ENCODE measurements at regions not wholly inside any gene's neighbourhood (a gene's known extent, or its start where the extent isn't known, plus 50 kb on each side); places are given as distances from the start of the nearest gene placed in this dataset.
A peak's percentile ranks its signal among the peaks of the same experiment; 100 is the strongest.

GRCh38 chr13:37383856-37384370, 214.7 kb downstream of the POSTN start:
- Histone ChIP-seq H3K4me3 (ENCODE audit: low read length) (no peak overlapping the region), H3K4me2 (ENCODE audit: low read length) (no peak overlapping the region), H3K36me3 (ENCODE audit: insufficient read depth, low read length) (no peaks in the 10 kb centered on the region), H3K9ac (ENCODE audit: low read depth, low read length) (no peak overlapping the region), H3K27me3 (ENCODE audit: control insufficient read depth, insufficient read depth, low read length) (no peaks in the 10 kb centered on the region), H3K9me3 (replicated peaks; ENCODE audit: low read length) (no peaks in the 10 kb centered on the region), H3K4me1 (ENCODE audit: control insufficient read depth, insufficient read depth, low read length) (peaks cover 22% of the 10 kb centered on the region)

- Histone ChIP-seq H3K27me3 (ENCODE audit: control insufficient read depth, insufficient read depth, low read length) (no peaks in the 10 kb centered on the region), H3K9me3 (replicated peaks; ENCODE audit: low read length) (no peaks in the 10 kb centered on the region), H3K4me3 (ENCODE audit: low read length) (no peak overlapping the region), H3K4me2 (ENCODE audit: low read length) (no peak overlapping the region), H3K36me3 (ENCODE audit: insufficient read depth, low read length) (no peaks in the 10 kb centered on the region), H3K4me1 (ENCODE audit: control insufficient read depth, insufficient read depth, low read length) (peaks cover 22% of the 10 kb centered on the region), H3K9ac (ENCODE audit: low read depth, low read length) (no peak overlapping the region)
Measured at GRCh38 chr13:37383046-37383445, 215.5 kb downstream of the POSTN start.

GRCh38 chr13:37382146-37382545, 216.4 kb downstream of the POSTN start:
- H3K27me3 ChIP-seq (ENCODE audit: control insufficient read depth, insufficient read depth, low read length), result no peaks in the 10 kb centered on the region
- H3K9ac ChIP-seq (ENCODE audit: low read depth, low read length), result no peak overlapping the region
- H3K9me3 ChIP-seq (replicated peaks; ENCODE audit: low read length), result no peaks in the 10 kb centered on the region
- H3K36me3 ChIP-seq (ENCODE audit: insufficient read depth, low read length), result no peaks in the 10 kb centered on the region
- no peak overlapping the region for H3K4me2 ChIP-seq (ENCODE audit: low read length)
- peaks cover 22% of the 10 kb centered on the region for H3K4me1 ChIP-seq (ENCODE audit: control insufficient read depth, insufficient read depth, low read length)
- no peak overlapping the region for H3K4me3 ChIP-seq (ENCODE audit: low read length)

- H3K9me3 ChIP-seq (replicated peaks; ENCODE audit: low read length), result no peaks in the 10 kb centered on the region
- H3K36me3 ChIP-seq (ENCODE audit: insufficient read depth, low read length), result no peaks in the 10 kb centered on the region
- H3K4me1 ChIP-seq (ENCODE audit: control insufficient read depth, insufficient read depth, low read length), result peaks cover 18% of the 10 kb centered on the region
- H3K9ac ChIP-seq (ENCODE audit: low read depth, low read length), result no peak overlapping the region
- H3K4me2 ChIP-seq (ENCODE audit: low read length), result no peak overlapping the region
- no peaks in the 10 kb centered on the region for H3K27me3 ChIP-seq (ENCODE audit: control insufficient read depth, insufficient read depth, low read length)
- H3K4me3 ChIP-seq (ENCODE audit: low read length), result no peak overlapping the region
Measured at GRCh38 chr13:37381502-37381901, 217.1 kb downstream of the POSTN start.

- H3K27me3 ChIP-seq (ENCODE audit: control insufficient read depth, insufficient read depth, low read length), result no peaks in the 10 kb centered on the region
- peaks cover 16% of the 10 kb centered on the region for H3K4me1 ChIP-seq (ENCODE audit: control insufficient read depth, insufficient read depth, low read length)
- no peaks in the 10 kb centered on the region for H3K9me3 ChIP-seq (replicated peaks; ENCODE audit: low read length)
- H3K9ac ChIP-seq (ENCODE audit: low read depth, low read length), result no peak overlapping the region
- H3K4me2 ChIP-seq (ENCODE audit: low read length), result no peak overlapping the region
- H3K4me3 ChIP-seq (ENCODE audit: low read length), result no peak overlapping the region
- no peaks in the 10 kb centered on the region for H3K36me3 ChIP-seq (ENCODE audit: insufficient read depth, low read length)
Measured at GRCh38 chr13:37379841-37380240, 218.7 kb downstream of the POSTN start.

- Histone ChIP-seq H3K27me3 (ENCODE audit: control insufficient read depth, insufficient read depth, low read length) (no peaks in the 10 kb centered on the region), H3K4me2 (ENCODE audit: low read length) (no peak overlapping the region), H3K36me3 (ENCODE audit: insufficient read depth, low read length) (no peaks in the 10 kb centered on the region), H3K9ac (ENCODE audit: low read depth, low read length) (no peak overlapping the region), H3K4me1 (ENCODE audit: control insufficient read depth, insufficient read depth, low read length) (peaks cover 4% of the 10 kb centered on the region), H3K9me3 (replicated peaks; ENCODE audit: low read length) (no peaks in the 10 kb centered on the region), H3K4me3 (ENCODE audit: low read length) (no peak overlapping the region)
Measured at GRCh38 chr13:37375724-37376123, 222.8 kb downstream of the POSTN start.

GRCh38 chr13:37375071-37375470, 223.5 kb downstream of the POSTN start:
- Histone ChIP-seq H3K27me3 (ENCODE audit: control insufficient read depth, insufficient read depth, low read length) (no peaks in the 10 kb centered on the region), H3K4me3 (ENCODE audit: low read length) (no peak overlapping the region), H3K9me3 (replicated peaks; ENCODE audit: low read length) (no peaks in the 10 kb centered on the region), H3K36me3 (ENCODE audit: insufficient read depth, low read length) (no peaks in the 10 kb centered on the region), H3K4me2 (ENCODE audit: low read length) (no peak overlapping the region), H3K9ac (ENCODE audit: low read depth, low read length) (no peak overlapping the region), H3K4me1 (ENCODE audit: control insufficient read depth, insufficient read depth, low read length) (peaks cover 4% of the 10 kb centered on the region)

- no peak overlapping the region for H3K4me3 ChIP-seq (ENCODE audit: low read length)
- no peaks in the 10 kb centered on the region for H3K36me3 ChIP-seq (ENCODE audit: insufficient read depth, low read length)
- H3K9ac ChIP-seq (ENCODE audit: low read depth, low read length), result no peak overlapping the region
- no peaks in the 10 kb centered on the region for H3K27me3 ChIP-seq (ENCODE audit: control insufficient read depth, insufficient read depth, low read length)
- H3K9me3 ChIP-seq (replicated peaks; ENCODE audit: low read length), result no peaks in the 10 kb centered on the region
- peaks cover 17% of the 10 kb centered on the region for H3K4me1 ChIP-seq (ENCODE audit: control insufficient read depth, insufficient read depth, low read length)
- peak overlapping the region; percentile 34 for H3K4me2 ChIP-seq (ENCODE audit: low read length)
Measured at GRCh38 chr13:37369616-37370015, 229.0 kb downstream of the POSTN start.

GRCh38 chr13:37368501-37368900, 230.1 kb downstream of the POSTN start:
- Histone ChIP-seq H3K9ac (ENCODE audit: low read depth, low read length) (no peak overlapping the region), H3K4me3 (ENCODE audit: low read length) (no peak overlapping the region), H3K4me2 (ENCODE audit: low read length) (no peak overlapping the region), H3K4me1 (ENCODE audit: control insufficient read depth, insufficient read depth, low read length) (peaks cover 17% of the 10 kb centered on the region), H3K27me3 (ENCODE audit: control insufficient read depth, insufficient read depth, low read length) (no peaks in the 10 kb centered on the region), H3K36me3 (ENCODE audit: insufficient read depth, low read length) (no peaks in the 10 kb centered on the region), H3K9me3 (replicated peaks; ENCODE audit: low read length) (no peaks in the 10 kb centered on the region)

GRCh38 chr13:37366044-37366770, 232.4 kb downstream of the POSTN start:
- no peak overlapping the region for H3K4me2 ChIP-seq (ENCODE audit: low read length)
- H3K4me1 ChIP-seq (ENCODE audit: control insufficient read depth, insufficient read depth, low read length), result peaks cover 23% of the 10 kb centered on the region
- H3K27me3 ChIP-seq (ENCODE audit: control insufficient read depth, insufficient read depth, low read length), result no peaks in the 10 kb centered on the region

GRCh38 chr13:37365496-37365895, 233.1 kb downstream of the POSTN start:
- Histone ChIP-seq H3K4me2 (ENCODE audit: low read length) (no peak overlapping the region), H3K4me1 (ENCODE audit: control insufficient read depth, insufficient read depth, low read length) (peaks cover 31% of the 10 kb centered on the region), H3K27me3 (ENCODE audit: control insufficient read depth, insufficient read depth, low read length) (no peaks in the 10 kb centered on the region), H3K9ac (ENCODE audit: low read depth, low read length) (no peak overlapping the region), H3K36me3 (ENCODE audit: insufficient read depth, low read length) (no peaks in the 10 kb centered on the region), H3K4me3 (ENCODE audit: low read length) (no peak overlapping the region), H3K9me3 (replicated peaks; ENCODE audit: low read length) (no peaks in the 10 kb centered on the region)

More at GRCh38 chr13:37366044-37366770, 232.4 kb downstream of the POSTN start:
- Histone ChIP-seq H3K9ac (ENCODE audit: low read depth, low read length) (no peak overlapping the region), H3K4me3 (ENCODE audit: low read length) (no peak overlapping the region), H3K36me3 (ENCODE audit: insufficient read depth, low read length) (no peaks in the 10 kb centered on the region), H3K9me3 (replicated peaks; ENCODE audit: low read length) (no peaks in the 10 kb centered on the region)

- no peak overlapping the region for H3K4me3 ChIP-seq (ENCODE audit: low read length)
- peaks cover 34% of the 10 kb centered on the region for H3K4me1 ChIP-seq (ENCODE audit: control insufficient read depth, insufficient read depth, low read length)
- H3K4me2 ChIP-seq (ENCODE audit: low read length), result no peak overlapping the region
- H3K36me3 ChIP-seq (ENCODE audit: insufficient read depth, low read length), result no peaks in the 10 kb centered on the region
- H3K9ac ChIP-seq (ENCODE audit: low read depth, low read length), result no peak overlapping the region
- no peaks in the 10 kb centered on the region for H3K9me3 ChIP-seq (replicated peaks; ENCODE audit: low read length)
- H3K27me3 ChIP-seq (ENCODE audit: control insufficient read depth, insufficient read depth, low read length), result no peaks in the 10 kb centered on the region
Measured at GRCh38 chr13:37364956-37365355, 233.6 kb downstream of the POSTN start.
